Sigmoid colon (tissue), 3 donors: ENCODE measurements at regions not wholly inside any gene's neighbourhood (a gene's known extent, or its start where the extent isn't known, plus 50 kb on each side); places are given as distances from the start of the nearest gene placed in this dataset.

Source experiments
- CTCF ChIP-seq, 4 experiments: fragments of 450-650 bp in 3 of 4; fragments of 200-600 bp in 1 of 4; IDR thresholded peaks; one replicate each; pipeline ENCODE4 v1.5.1; 2016 to 2019; ENCODE audit warnings: antibody characterized with exemption in 4 of 4, mild to moderate bottlenecking in 3 of 4, moderate library complexity in 2 of 4
- POLR2A ChIP-seq, 2 donors: fragments of 450-650 bp; IDR thresholded peaks; one replicate each; pipeline ENCODE4 v1.6.1; 2016; ENCODE audit warnings: antibody characterized with exemption in 2 of 2, mild to moderate bottlenecking in 2 of 2, moderate library complexity in 2 of 2

GRCh38 chr14:55814064-55814463 is 234.1 kb downstream of the KTN1 start:
- TF ChIP-seq CTCF (IDR thresholded peaks at IDR 0.05) (no peak), POLR2A (IDR thresholded peaks at IDR 0.05) (no peak)
